WI38 (cell line): ENCODE measurements at regions not wholly inside any gene's neighbourhood (a gene's known extent, or its start where the extent isn't known, plus 50 kb on each side); places are given as distances from the start of the nearest gene placed in this dataset.

ENCODE experiments used
- H3K4me3 ChIP-seq: 2 replicates; pipeline ENCODE4 v1.5.1; 2011; ENCODE audit warnings: low read depth, mild to moderate bottlenecking, control low read depth, low read length
- CTCF ChIP-seq: IDR thresholded peaks from 2 replicates; pipeline ENCODE4 v1.5.1; 2012; ENCODE audit warnings: low read depth, mild to moderate bottlenecking, control low read depth, low read length

DNA sequence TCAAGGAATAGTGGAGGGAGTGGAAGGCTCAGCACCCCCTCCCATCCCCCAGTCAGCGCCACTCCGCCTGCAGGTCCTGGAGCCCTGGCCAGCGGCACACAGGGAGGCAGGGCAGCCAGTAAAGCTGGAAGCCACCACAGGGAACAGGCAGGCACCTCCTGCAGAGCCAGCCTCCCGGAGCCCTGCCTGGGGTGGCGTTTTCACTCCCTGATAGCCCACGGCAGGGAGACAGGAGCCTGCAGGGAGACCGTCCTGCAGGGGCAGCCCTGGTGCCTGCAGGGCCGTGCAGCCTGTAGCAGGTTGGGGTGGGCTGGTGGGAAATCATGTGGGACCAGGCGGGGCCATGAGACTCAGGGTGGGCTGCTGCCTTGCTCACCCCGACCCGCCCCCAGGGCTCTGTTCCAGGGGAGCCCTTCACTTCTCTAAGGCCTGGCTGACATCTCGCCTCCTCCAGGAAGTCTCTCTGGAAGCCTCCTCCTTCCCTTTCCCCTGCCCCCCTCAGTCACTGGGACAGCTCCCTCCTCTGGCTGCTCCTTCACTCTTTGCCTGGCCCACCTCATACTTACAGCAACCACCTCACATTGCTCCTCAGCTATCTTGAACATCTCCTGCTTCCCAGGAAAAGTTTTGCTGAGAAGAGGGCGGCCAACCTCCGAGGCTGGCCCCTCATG lies 221.0 kb downstream of the GLI2 start:
- TF ChIP-seq CTCF = no peak
- H3K4me3 ChIP-seq = no peak overlapping the region

- H3K4me3 ChIP-seq = no peak overlapping the region
- no peak for TF ChIP-seq CTCF
Measured at GRCh38 chr2:120957905-120958304, 222.2 kb downstream of the GLI2 start.

- no peak; the same call in 1 of the 2 replicates for TF ChIP-seq CTCF
Measured at GRCh38 chr2:120958623-120959366, 223.1 kb downstream of the GLI2 start.

DNA sequence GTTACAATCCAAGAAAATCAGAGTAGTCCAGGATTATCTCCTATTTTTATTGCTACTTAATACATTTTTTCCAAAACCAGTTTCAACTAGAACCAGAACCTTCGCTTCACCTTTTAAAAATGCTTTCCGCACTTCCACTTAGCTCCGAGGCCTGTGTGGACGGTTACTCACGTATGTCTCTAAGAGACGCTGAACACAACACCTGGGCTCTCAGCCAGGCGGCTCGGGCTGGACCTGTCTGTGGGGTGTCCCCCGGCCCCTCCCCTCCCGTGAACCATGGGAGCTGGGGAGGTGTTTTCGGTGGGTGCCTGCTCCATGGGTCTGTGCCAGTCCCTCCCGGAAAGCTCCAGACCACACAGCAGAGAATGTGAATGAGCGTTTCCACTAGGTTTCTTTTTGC lies 223.8 kb downstream of the GLI2 start:
- H3K4me3 ChIP-seq = no peak overlapping the region
- TF ChIP-seq CTCF = no peak

More at GRCh38 chr2:120958623-120959366, 223.1 kb downstream of the GLI2 start:
- no peak overlapping the region for H3K4me3 ChIP-seq

GRCh38 chr2:120960770-120961366 lies 225.2 kb downstream of the GLI2 start:
- H3K4me3 ChIP-seq = no peak overlapping the region
- no peak for TF ChIP-seq CTCF

DNA sequence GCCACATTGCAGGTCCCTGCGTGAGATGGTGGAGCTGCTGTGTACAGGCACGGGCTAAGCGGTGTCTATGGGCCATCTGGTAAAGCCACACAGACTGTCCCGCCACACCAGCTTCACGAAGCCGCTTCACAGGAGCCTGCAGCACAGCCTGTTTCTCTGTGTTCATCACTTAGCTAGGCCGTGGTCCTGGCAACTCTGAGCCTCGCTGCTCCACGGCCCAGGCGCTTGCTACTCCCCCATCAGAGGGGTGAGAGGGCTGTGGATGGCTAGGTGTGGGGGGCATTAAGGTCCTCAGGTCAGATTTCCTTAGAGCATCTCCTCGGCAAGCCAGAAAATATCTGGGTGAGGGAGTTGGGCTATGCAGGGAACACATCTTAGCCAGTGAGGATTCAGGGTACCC lies 225.7 kb downstream of the GLI2 start:
- no peak overlapping the region for H3K4me3 ChIP-seq
- no peak for TF ChIP-seq CTCF
